Chondrocyte (in vitro differentiated cells): ENCODE measurements at regions not wholly inside any gene's neighbourhood (a gene's known extent, or its start where the extent isn't known, plus 50 kb on each side); places are given as distances from the start of the nearest gene placed in this dataset.

Experiments
- DNase-seq: peaks from one replicate; pipeline ENCODE4 v3.0.0; 2021; ENCODE audit warnings: mixed read lengths, low spot score
- H3K27ac Mint-ChIP-seq: one replicate; pipeline ENCODE4 v1.8.0; 2021; ENCODE audit warnings: mild to moderate bottlenecking, moderate library complexity, mixed read lengths; ENCODE audit not compliant: unreplicated experiment
- H3K27me3 Mint-ChIP-seq: 2 replicates; pipeline ENCODE4 v1.8.0; 2021; ENCODE audit warnings: low read depth, mixed read lengths
- H3K36me3 Mint-ChIP-seq: 2 replicates; pipeline ENCODE4 v1.8.0; 2021; ENCODE audit warnings: low read depth, mixed read lengths
- H3K4me1 Mint-ChIP-seq: 2 replicates; pipeline ENCODE4 v1.8.0; 2021; ENCODE audit warnings: low read depth, mild to moderate bottlenecking, mixed read lengths
- H3K4me3 Mint-ChIP-seq: one replicate; pipeline ENCODE4 v1.8.0; 2021; ENCODE audit warnings: mild to moderate bottlenecking, moderate library complexity, mixed read lengths; ENCODE audit not compliant: unreplicated experiment
- H3K9me3 Mint-ChIP-seq: 2 replicates; pipeline ENCODE4 v1.8.0; 2021; ENCODE audit warnings: low read depth, mixed read lengths
- CTCF ChIP-seq: fragments of 200-600 bp; sonication (generic); IDR thresholded peaks from 2 replicates; pipeline ENCODE4 v1.5.0; 2021; ENCODE audit warnings: antibody characterized with exemption, mild to moderate bottlenecking, moderate library complexity

GRCh38 chr16:73408311-73408710 is 360.4 kb upstream of the ZFHX3 start:
- no peak overlapping the region for H3K4me3 Mint-ChIP-seq
- no peak for TF ChIP-seq CTCF
- no peaks in the 10 kb centered on the region for H3K36me3 Mint-ChIP-seq
- H3K27ac Mint-ChIP-seq: no peak overlapping the region
- no peaks in the 10 kb centered on the region for H3K9me3 Mint-ChIP-seq
- peaks cover 8% of the 10 kb centered on the region for H3K4me1 Mint-ChIP-seq
- no peak for DNase-seq
- peaks cover 7% of the 10 kb centered on the region for H3K27me3 Mint-ChIP-seq

GRCh38 chr16:73405851-73406250 is 357.9 kb upstream of the ZFHX3 start:
- no peak for TF ChIP-seq CTCF
- peaks cover 4% of the 10 kb centered on the region for H3K27me3 Mint-ChIP-seq
- H3K27ac Mint-ChIP-seq: no peak overlapping the region
- DNase-seq: no peak
- no peaks in the 10 kb centered on the region for H3K36me3 Mint-ChIP-seq
- no peak overlapping the region for H3K4me3 Mint-ChIP-seq
- peaks cover 8% of the 10 kb centered on the region for H3K4me1 Mint-ChIP-seq
- H3K9me3 Mint-ChIP-seq: no peaks in the 10 kb centered on the region

GRCh38 chr16:73404001-73404400 is 356.1 kb upstream of the ZFHX3 start:
- no peaks in the 10 kb centered on the region for H3K9me3 Mint-ChIP-seq
- peaks cover 2% of the 10 kb centered on the region for H3K27me3 Mint-ChIP-seq
- H3K4me3 Mint-ChIP-seq: no peak overlapping the region
- peaks cover 12% of the 10 kb centered on the region for H3K4me1 Mint-ChIP-seq
- no peak overlapping the region for H3K27ac Mint-ChIP-seq
- no peak for TF ChIP-seq CTCF
- no peaks in the 10 kb centered on the region for H3K36me3 Mint-ChIP-seq
- no peak for DNase-seq

GRCh38 chr16:73403291-73403690 is 355.4 kb upstream of the ZFHX3 start:
- H3K9me3 Mint-ChIP-seq: peaks cover under 1% of the 10 kb centered on the region
- H3K4me3 Mint-ChIP-seq: no peak overlapping the region
- H3K4me1 Mint-ChIP-seq: peaks cover 12% of the 10 kb centered on the region
- no peak for TF ChIP-seq CTCF
- no peaks in the 10 kb centered on the region for H3K36me3 Mint-ChIP-seq
- no peak for DNase-seq
- H3K27ac Mint-ChIP-seq: no peak overlapping the region
- H3K27me3 Mint-ChIP-seq: peaks cover 2% of the 10 kb centered on the region

GRCh38 chr16:73400951-73401350 is 353.0 kb upstream of the ZFHX3 start:
- Mint-ChIP-seq H3K9me3 (peaks cover 4% of the 10 kb centered on the region), H3K4me3 (no peak overlapping the region), H3K27me3 (peaks cover 2% of the 10 kb centered on the region), H3K36me3 (peaks cover 1% of the 10 kb centered on the region), H3K4me1 (peaks cover 10% of the 10 kb centered on the region), H3K27ac (no peak overlapping the region)
- no peak for DNase-seq
- no peak for TF ChIP-seq CTCF
